Right lobe of liver (tissue), 6 donors: ENCODE measurements at regions not wholly inside any gene's neighbourhood (a gene's known extent, or its start where the extent isn't known, plus 50 kb on each side); places are given as distances from the start of the nearest gene placed in this dataset.

ENCODE experiments used
- ATAC-seq, 4 donors: fragments of 200-7000 bp; cut with Tn5 transposase; one replicate each; pipeline ENCODE4 v1.9.1; 2020; ENCODE audit warnings: mild to moderate bottlenecking in 4 of 4, moderate library complexity in 4 of 4
- DNase-seq, 3 donors: peaks; one replicate each; pipeline ENCODE4 v3.0.0-alpha.2; 2020
- H3K27ac ChIP-seq, 3 donors: fragments of 200-600 bp; one replicate each; pipeline ENCODE4 v1.8.0; 2022
- H3K27me3 ChIP-seq, 2 donors: fragments of 200-600 bp; one replicate each; pipeline ENCODE4 v1.8.0; 2022
- H3K36me3 ChIP-seq, 4 donors: fragments of 200-600 bp; sonication (generic) in 1 of 4; one replicate each; pipeline versions ENCODE4 v1.5.1 to v1.8.0; 2017 to 2022; ENCODE audit warnings: control low read depth in 1 of 4
- H3K4me1 ChIP-seq, 4 donors: fragments of 200-600 bp; sonication (generic) in 1 of 4; one replicate each; pipeline versions ENCODE4 v1.5.1 to v1.8.0; 2017 to 2022; ENCODE audit warnings: control low read depth in 1 of 4
- H3K4me3 ChIP-seq, 3 donors: fragments of 200-600 bp; one replicate each; pipeline ENCODE4 v1.8.0; 2022
- H3K9me3 ChIP-seq, 4 donors: fragments of 200-600 bp; sonication (generic) in 1 of 4; one replicate each; pipeline versions ENCODE4 v1.5.1 to v1.8.0; 2017 to 2022; ENCODE audit warnings: control low read depth in 1 of 4
- CTCF ChIP-seq, 4 donors: fragments of 200-600 bp in 3 of 4; fragments of 450-650 bp in 1 of 4; IDR thresholded peaks; one replicate each; pipeline versions ENCODE4 v1.5.1 to v1.8.0; 2016 to 2022; ENCODE audit warnings: antibody characterized with exemption in 4 of 4, mild to moderate bottlenecking in 2 of 4
- POLR2A ChIP-seq: fragments of 450-650 bp; IDR thresholded peaks from one replicate; pipeline ENCODE4 v1.6.1; 2017; ENCODE audit warnings: antibody characterized with exemption, mild to moderate bottlenecking
- WGBS: methylation state at CpG from one replicate; pipeline ENCODE4 v1.1.6; 2018; ENCODE audit warnings: low coverage, low lambda C conversion rate; ENCODE audit not compliant: insufficient coverage; ENCODE audit errors: missing lambda C conversion rate; 5-methylcytosine and 5-hydroxymethylcytosine counted together
- intact Hi-C, 2 donors: fragments of 100-400 bp; cut with DNase I; formaldehyde crosslinking; loops; one replicate each; pipeline versions ENCODE4 v1.11.2 to v1.14.1; 2022
- donor health status: DM: no; HTN: yes; CAD: no.
- donor health status: DM: no; HTN: no; CAD: no.
- donor health status: DM: no; HTN: no; CAD: no.
- donor health status: DM: no; HTN: yes; CAD: no.
- donor health status: DM: no; HTN: yes; CAD: no.

GRCh38 chr6:126945812-126946360 is 172.6 kb upstream of the RSPO3 start:
- no peak for ATAC-seq

GRCh38 chr6:126947070-126947469 is 171.4 kb upstream of the RSPO3 start:
- 61% methylated on average over 4 of the region's 4 CpGs for WGBS
- ATAC-seq (no peak), DNase-seq (no peak)
- TF ChIP-seq POLR2A (no peak), CTCF (IDR thresholded peaks at IDR 0.05) (no peak)
- Histone ChIP-seq H3K4me3 (no peak overlapping the region), H3K4me1 (no peaks in the 10 kb centered on the region), H3K27ac (no peak overlapping the region), H3K27me3 (no peaks in the 10 kb centered on the region), H3K36me3 (no peaks in the 10 kb centered on the region), H3K9me3 (no peaks in the 10 kb centered on the region)
- intact Hi-C loops = no loop called here

More at GRCh38 chr6:126945812-126946360, 172.6 kb upstream of the RSPO3 start:
- H3K27ac ChIP-seq = no peak overlapping the region
- no peaks in the 10 kb centered on the region for H3K36me3 ChIP-seq
- no peaks in the 10 kb centered on the region for H3K9me3 ChIP-seq
- no peaks in the 10 kb centered on the region for H3K4me1 ChIP-seq
- intact Hi-C loops = no loop called here
- WGBS = 50% methylated on average over 2 of the region's 2 CpGs
- DNase-seq = no peak
- TF ChIP-seq CTCF (IDR thresholded peaks at IDR 0.05) (no peak), POLR2A (no peak)
- no peaks in the 10 kb centered on the region for H3K27me3 ChIP-seq
- H3K4me3 ChIP-seq = no peak overlapping the region

GRCh38 chr6:126949786-126950185 is 168.7 kb upstream of the RSPO3 start:
- no peaks in the 10 kb centered on the region for H3K9me3 ChIP-seq
- H3K4me1 ChIP-seq = no peaks in the 10 kb centered on the region
- ATAC-seq (no peak), DNase-seq (no peak)
- H3K36me3 ChIP-seq = no peaks in the 10 kb centered on the region
- TF ChIP-seq CTCF (IDR thresholded peaks at IDR 0.05) (no peak), POLR2A (no peak)
- no peak overlapping the region for H3K27ac ChIP-seq
- intact Hi-C loops = no loop called here
- no peaks in the 10 kb centered on the region for H3K27me3 ChIP-seq
- no peak overlapping the region for H3K4me3 ChIP-seq
- WGBS = 13% methylated on average over 1 of the region's 1 CpG

GRCh38 chr6:126955621-126956020 is 162.8 kb upstream of the RSPO3 start:
- no peak for ATAC-seq
- Histone ChIP-seq H3K27me3 (no peaks in the 10 kb centered on the region), H3K36me3 (no peaks in the 10 kb centered on the region), H3K27ac (no peak overlapping the region), H3K4me1 (no peaks in the 10 kb centered on the region), H3K9me3 (no peaks in the 10 kb centered on the region), H3K4me3 (no peak overlapping the region)
- DNase-seq = no peak
- 62% methylated on average over 1 of the region's 1 CpG for WGBS
- no peak for TF ChIP-seq POLR2A
- no peak for TF ChIP-seq CTCF (IDR thresholded peaks at IDR 0.05)
- intact Hi-C loops = no loop called here

- ATAC-seq (no peak), DNase-seq (no peak)
- Histone ChIP-seq H3K36me3 (no peaks in the 10 kb centered on the region), H3K27ac (no peak overlapping the region), H3K9me3 (no peaks in the 10 kb centered on the region), H3K4me1 (no peaks in the 10 kb centered on the region), H3K4me3 (no peak overlapping the region), H3K27me3 (peaks cover 0 to 3% of the 10 kb centered on the region in 2 donors)
- no peak for TF ChIP-seq POLR2A
- TF ChIP-seq CTCF (IDR thresholded peaks at IDR 0.05) = no peak
- WGBS = 79% methylated on average over 3 of the region's 3 CpGs
- intact Hi-C loops = no loop called here
These were observed 160.8 kb upstream of the RSPO3 start for GRCh38 chr6:126957721-126958120.
